ENCODE measurements at regions not wholly inside any gene's neighbourhood (a gene's known extent, or its start where the extent isn't known, plus 50 kb on each side); places are given as distances from the start of the nearest gene placed in this dataset.

- TF ChIP-seq CTCF (IDR thresholded peaks at IDR 0.05; ENCODE audit: unreplicated experiment in 3 of 3), result no peak
- Mint-ChIP-seq H3K27me3 (ENCODE audit: low read depth) (no peaks in the 10 kb centered on the region), H3K9me3 (no peaks in the 10 kb centered on the region), H3K36me3 (ENCODE audit: low read depth) (no peaks in the 10 kb centered on the region), H3K4me3 (no peak overlapping the region), H3K4me1 (no peaks in the 10 kb centered on the region), H3K27ac (no peak overlapping the region)
Observed at GRCh38 chr13:107031716-107032115, 463.8 kb upstream of the ARGLU1 start.

GRCh38 chr13:107028751-107029150 is 460.8 kb upstream of the ARGLU1 start:
- TF ChIP-seq CTCF (IDR thresholded peaks at IDR 0.05; ENCODE audit: unreplicated experiment in 3 of 3), result no peak
- no peaks in the 10 kb centered on the region for H3K9me3 Mint-ChIP-seq
- H3K27ac Mint-ChIP-seq, result no peak overlapping the region
- no peaks in the 10 kb centered on the region for H3K36me3 Mint-ChIP-seq (ENCODE audit: low read depth)
- no peaks in the 10 kb centered on the region for H3K27me3 Mint-ChIP-seq (ENCODE audit: low read depth)
- peaks cover 10% of the 10 kb centered on the region for H3K4me1 Mint-ChIP-seq
- no peak overlapping the region for H3K4me3 Mint-ChIP-seq

- no peak for TF ChIP-seq CTCF (IDR thresholded peaks at IDR 0.05; ENCODE audit: unreplicated experiment in 3 of 3)
- no peaks in the 10 kb centered on the region for H3K36me3 Mint-ChIP-seq (ENCODE audit: low read depth)
- no peaks in the 10 kb centered on the region for H3K27me3 Mint-ChIP-seq (ENCODE audit: low read depth)
- no peaks in the 10 kb centered on the region for H3K9me3 Mint-ChIP-seq
- no peak overlapping the region for H3K4me3 Mint-ChIP-seq
- H3K27ac Mint-ChIP-seq, result no peak overlapping the region
- H3K4me1 Mint-ChIP-seq, result peaks cover 10% of the 10 kb centered on the region
Observed at GRCh38 chr13:107025991-107026390, 458.1 kb upstream of the ARGLU1 start.

- Mint-ChIP-seq H3K27ac (no peak overlapping the region), H3K4me1 (peaks cover 10% of the 10 kb centered on the region), H3K36me3 (ENCODE audit: low read depth) (no peaks in the 10 kb centered on the region), H3K9me3 (no peaks in the 10 kb centered on the region), H3K27me3 (ENCODE audit: low read depth) (no peaks in the 10 kb centered on the region), H3K4me3 (no peak overlapping the region)
- TF ChIP-seq CTCF (IDR thresholded peaks at IDR 0.05; ENCODE audit: unreplicated experiment in 3 of 3), result no peak
Observed at GRCh38 chr13:107023335-107023734, 455.4 kb upstream of the ARGLU1 start.

GRCh38 chr13:107020393-107020792 is 452.5 kb upstream of the ARGLU1 start:
- no peak overlapping the region for H3K4me3 Mint-ChIP-seq
- no peak for TF ChIP-seq CTCF (IDR thresholded peaks at IDR 0.05; ENCODE audit: unreplicated experiment in 3 of 3)
- peaks cover 4% of the 10 kb centered on the region for H3K4me1 Mint-ChIP-seq
- no peaks in the 10 kb centered on the region for H3K9me3 Mint-ChIP-seq
- no peaks in the 10 kb centered on the region for H3K27me3 Mint-ChIP-seq (ENCODE audit: low read depth)
- H3K36me3 Mint-ChIP-seq (ENCODE audit: low read depth), result no peaks in the 10 kb centered on the region
- H3K27ac Mint-ChIP-seq, result no peak overlapping the region

GRCh38 chr13:107018285-107018684 is 450.3 kb upstream of the ARGLU1 start:
- no peak overlapping the region for H3K27ac Mint-ChIP-seq
- no peak for TF ChIP-seq CTCF (IDR thresholded peaks at IDR 0.05; ENCODE audit: unreplicated experiment in 3 of 3)
- H3K9me3 Mint-ChIP-seq, result no peaks in the 10 kb centered on the region
- no peaks in the 10 kb centered on the region for H3K4me1 Mint-ChIP-seq
- no peaks in the 10 kb centered on the region for H3K36me3 Mint-ChIP-seq (ENCODE audit: low read depth)
- H3K4me3 Mint-ChIP-seq, result no peak overlapping the region
- H3K27me3 Mint-ChIP-seq (ENCODE audit: low read depth), result no peaks in the 10 kb centered on the region
